ENCODE measurements at regions not wholly inside any gene's neighbourhood (a gene's known extent, or its start where the extent isn't known, plus 50 kb on each side); places are given as distances from the start of the nearest gene placed in this dataset.
A peak's percentile ranks its signal among the peaks of the same experiment; 100 is the strongest.

DNA sequence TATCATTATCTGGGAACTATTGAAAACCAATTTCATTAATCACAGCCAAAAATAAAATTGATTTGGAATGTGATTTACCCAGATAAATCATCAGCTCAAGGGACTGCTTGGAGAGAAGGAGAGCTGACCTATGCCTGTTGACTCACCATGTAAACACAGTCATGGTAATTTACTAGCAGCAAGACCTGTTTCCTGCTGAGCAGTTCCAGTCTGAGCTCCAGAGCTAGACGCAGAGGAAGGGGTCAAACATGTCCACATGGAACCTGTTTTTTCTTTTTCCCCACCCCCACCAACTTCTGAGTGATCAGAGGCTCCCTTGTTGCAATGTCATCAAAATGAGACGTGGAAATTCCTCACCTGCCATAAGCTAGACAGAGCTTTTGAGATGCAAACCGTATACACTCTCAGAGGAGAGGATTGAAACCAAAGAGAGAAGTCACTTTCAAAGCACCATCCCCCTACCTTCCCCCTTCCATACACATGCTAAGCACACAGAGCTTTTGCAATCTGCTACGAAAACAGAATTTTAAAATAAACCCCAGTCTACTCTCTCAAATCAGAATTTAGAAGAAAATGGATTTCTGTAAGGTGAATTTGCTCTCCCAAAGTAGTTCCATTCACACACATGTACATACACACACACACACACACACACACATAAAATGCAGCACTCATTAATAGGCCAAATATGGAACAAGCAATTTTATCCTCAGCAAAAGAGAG is 55.9 kb upstream of the PTGFRN start:
- Histone ChIP-seq H3K9ac (ENCODE audit: low read length) (no peak overlapping the region), H2AK5ac (ENCODE audit: low read length) (no peak overlapping the region), H2BK5ac (ENCODE audit: low read depth, low read length, poor library complexity) (peak overlapping the region; percentile 12), H2AFZ (ENCODE audit: insufficient read depth, low read length, poor library complexity) (no peak overlapping the region), H3K27ac (ENCODE audit: low read depth, low read length) (peak overlapping the region; percentile 97), H3K18ac (ENCODE audit: low read length) (no peak overlapping the region), H3K79me2 (ENCODE audit: control insufficient read depth, insufficient read depth, low read length, poor library complexity) (peaks cover 3% of the 10 kb centered on the region), H3K23ac (ENCODE audit: low read length) (no peak overlapping the region), H3K9me3 (ENCODE audit: insufficient read depth, low read depth, low read length) (no peaks in the 10 kb centered on the region), H2BK120ac (ENCODE audit: insufficient read depth, low read length, poor library complexity) (peak overlapping the region; percentile 68), H3K4me2 (ENCODE audit: low read length) (peak overlapping the region; percentile 33), H4K91ac (ENCODE audit: low read depth, low read length) (no peak overlapping the region), H4K8ac (ENCODE audit: low read depth, low read length) (no peak overlapping the region), H3K4me1 (ENCODE audit: control insufficient read depth in 1 of 2, insufficient read depth in 2 of 2, low read length in 2 of 2) (peaks cover 27 to 39% of the 10 kb centered on the region in 2 experiments), H2BK12ac (ENCODE audit: low read length) (no peak overlapping the region), H3K4me3 (ENCODE audit: low read depth, low read length) (no peak overlapping the region), H3K36me3 (ENCODE audit: control insufficient read depth in 1 of 2, insufficient read depth in 2 of 2, low read length in 2 of 2) (no peaks in the 10 kb centered on the region), H3K14ac (ENCODE audit: low read length) (no peak overlapping the region), H3K4ac (ENCODE audit: low read depth, low read length) (no peak overlapping the region), H4K12ac (ENCODE audit: low read depth, low read length) (no peak overlapping the region), H3K27me3 (ENCODE audit: insufficient read depth, low read length) (no peaks in the 10 kb centered on the region), H3K79me1 (ENCODE audit: low read length) (peaks cover 48% of the 10 kb centered on the region)
- peak; percentile 68 to 74 for DNase-seq
- no CpG with 5 or more reads among the region's 4 CpGs for WGBS (ENCODE audit: extremely low coverage, insufficient coverage, insufficient read length)

DNA sequence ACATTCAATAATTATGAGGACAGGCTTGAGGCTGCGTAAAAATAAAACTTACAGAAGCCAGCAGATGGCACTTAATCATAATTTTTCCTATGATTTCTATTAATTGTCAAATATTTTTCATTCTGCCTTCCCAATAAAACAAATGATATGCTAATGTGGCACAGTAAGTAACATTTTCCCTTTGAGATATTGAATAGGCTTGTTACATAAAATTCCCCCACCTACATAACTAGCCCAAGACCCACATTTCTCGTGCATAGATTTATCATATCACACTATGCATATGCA is 55.4 kb upstream of the PTGFRN start:
- WGBS (ENCODE audit: extremely low coverage, insufficient coverage, insufficient read length): no CpG with 5 or more reads among the region's 2 CpGs
- no peak overlapping the region for H4K12ac ChIP-seq (ENCODE audit: low read depth, low read length)
- H2BK12ac ChIP-seq (ENCODE audit: low read length): peak overlapping the region; percentile 56
- H3K4me3 ChIP-seq (ENCODE audit: low read depth, low read length): no peak overlapping the region
- no peaks in the 10 kb centered on the region for H3K9me3 ChIP-seq (ENCODE audit: insufficient read depth, low read depth, low read length)
- H3K4me1 ChIP-seq (ENCODE audit: control insufficient read depth in 1 of 2, insufficient read depth in 2 of 2, low read length in 2 of 2): peaks cover 29 to 38% of the 10 kb centered on the region in 2 experiments
- H3K79me2 ChIP-seq (ENCODE audit: control insufficient read depth, insufficient read depth, low read length, poor library complexity): peaks cover 3% of the 10 kb centered on the region
- H3K14ac ChIP-seq (ENCODE audit: low read length): no peak overlapping the region
- H2BK5ac ChIP-seq (ENCODE audit: low read depth, low read length, poor library complexity): peak overlapping the region; percentile 97
- no peak for DNase-seq
- H2AK5ac ChIP-seq (ENCODE audit: low read length): no peak overlapping the region
- H3K27me3 ChIP-seq (ENCODE audit: insufficient read depth, low read length): no peaks in the 10 kb centered on the region
- H2AFZ ChIP-seq (ENCODE audit: insufficient read depth, low read length, poor library complexity): no peak overlapping the region
- peak overlapping the region; percentile 97 for H3K27ac ChIP-seq (ENCODE audit: low read depth, low read length)
- H3K79me1 ChIP-seq (ENCODE audit: low read length): peaks cover 49% of the 10 kb centered on the region
- no peak overlapping the region for H4K91ac ChIP-seq (ENCODE audit: low read depth, low read length)
- no peak overlapping the region for H3K23ac ChIP-seq (ENCODE audit: low read length)
- H3K36me3 ChIP-seq (ENCODE audit: control insufficient read depth in 1 of 2, insufficient read depth in 2 of 2, low read length in 2 of 2): no peaks in the 10 kb centered on the region
- H3K18ac ChIP-seq (ENCODE audit: low read length): no peak overlapping the region
- no peak overlapping the region for H4K8ac ChIP-seq (ENCODE audit: low read depth, low read length)
- no peak overlapping the region for H3K9ac ChIP-seq (ENCODE audit: low read length)
- H2BK120ac ChIP-seq (ENCODE audit: insufficient read depth, low read length, poor library complexity): peak overlapping the region; percentile 98
- peak overlapping the region; percentile 50 for H3K4me2 ChIP-seq (ENCODE audit: low read length)
- H3K4ac ChIP-seq (ENCODE audit: low read depth, low read length): no peak overlapping the region

DNA sequence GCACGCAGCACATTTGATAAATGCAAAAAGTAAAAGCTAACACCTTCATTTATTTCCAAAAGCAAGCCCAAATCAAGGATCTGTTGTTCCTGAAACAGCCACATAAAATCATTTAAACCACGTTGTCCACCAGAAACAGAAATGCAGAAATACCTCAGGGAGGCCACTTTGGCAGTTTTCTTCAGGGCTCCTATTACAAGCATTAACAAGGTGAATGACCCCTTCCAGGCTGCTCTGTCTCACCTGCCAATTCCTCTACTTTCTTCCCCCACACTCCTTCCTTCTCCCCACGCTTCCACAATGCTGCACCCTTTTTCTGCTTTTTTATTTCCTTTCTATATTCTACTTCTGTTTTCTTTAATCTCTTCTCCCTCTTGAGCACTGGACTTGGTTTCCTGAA is 55.0 kb upstream of the PTGFRN start:
- no peak for DNase-seq
- Histone ChIP-seq H3K4me3 (ENCODE audit: low read depth, low read length) (no peak overlapping the region), H2BK5ac (ENCODE audit: low read depth, low read length, poor library complexity) (peak overlapping the region; percentile 97), H2AK5ac (ENCODE audit: low read length) (no peak overlapping the region), H3K23ac (ENCODE audit: low read length) (no peak overlapping the region), H3K4me1 (ENCODE audit: control insufficient read depth in 1 of 2, insufficient read depth in 2 of 2, low read length in 2 of 2) (peaks cover 29 to 38% of the 10 kb centered on the region in 2 experiments), H4K12ac (ENCODE audit: low read depth, low read length) (no peak overlapping the region), H3K4ac (ENCODE audit: low read depth, low read length) (no peak overlapping the region), H3K9ac (ENCODE audit: low read length) (no peak overlapping the region), H3K36me3 (ENCODE audit: control insufficient read depth in 1 of 2, insufficient read depth in 2 of 2, low read length in 2 of 2) (no peaks in the 10 kb centered on the region), H4K8ac (ENCODE audit: low read depth, low read length) (no peak overlapping the region), H3K79me2 (ENCODE audit: control insufficient read depth, insufficient read depth, low read length, poor library complexity) (peaks cover 3% of the 10 kb centered on the region), H3K9me3 (ENCODE audit: insufficient read depth, low read depth, low read length) (no peaks in the 10 kb centered on the region), H2BK120ac (ENCODE audit: insufficient read depth, low read length, poor library complexity) (peak overlapping the region; percentile 98), H3K27me3 (ENCODE audit: insufficient read depth, low read length) (no peaks in the 10 kb centered on the region), H4K91ac (ENCODE audit: low read depth, low read length) (peak overlapping the region; percentile 99), H3K79me1 (ENCODE audit: low read length) (peaks cover 51% of the 10 kb centered on the region), H2AFZ (ENCODE audit: insufficient read depth, low read length, poor library complexity) (no peak overlapping the region), H3K4me2 (ENCODE audit: low read length) (peak overlapping the region; percentile 50), H3K18ac (ENCODE audit: low read length) (no peak overlapping the region), H2BK12ac (ENCODE audit: low read length) (peak overlapping the region; percentile 93), H3K14ac (ENCODE audit: low read length) (peak overlapping the region; percentile 88), H3K27ac (ENCODE audit: low read depth, low read length) (peak overlapping the region; percentile 97)
- WGBS (ENCODE audit: extremely low coverage, insufficient coverage, insufficient read length): no CpG with 5 or more reads among the region's 3 CpGs

DNA sequence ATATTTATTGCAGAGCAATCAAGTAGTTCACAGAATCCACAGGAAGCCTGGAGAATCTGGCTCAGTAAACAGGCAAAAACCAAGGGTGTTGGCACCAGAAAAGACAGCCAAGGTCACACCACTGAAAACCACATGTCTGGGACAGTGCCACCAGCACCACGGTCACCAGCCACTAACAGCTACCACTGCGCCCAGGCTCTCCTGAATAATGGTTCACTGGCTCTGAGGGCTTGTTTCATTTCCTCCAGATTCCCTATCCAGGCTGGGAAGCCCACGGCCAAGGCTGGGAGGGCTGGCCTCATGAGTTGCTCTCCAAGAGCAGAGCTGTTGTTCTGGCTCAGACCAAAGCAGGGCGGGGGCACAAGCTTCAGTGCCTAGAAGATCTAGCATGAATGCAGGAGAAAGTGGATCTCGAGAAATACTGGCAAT is 54.5 kb upstream of the PTGFRN start:
- peak overlapping the region; percentile 99 for H4K91ac ChIP-seq (ENCODE audit: low read depth, low read length)
- no peaks in the 10 kb centered on the region for H3K9me3 ChIP-seq (ENCODE audit: insufficient read depth, low read depth, low read length)
- no peak overlapping the region for H3K4me3 ChIP-seq (ENCODE audit: low read depth, low read length)
- H4K12ac ChIP-seq (ENCODE audit: low read depth, low read length): peak overlapping the region; percentile 35
- peak overlapping the region; percentile 88 for H3K14ac ChIP-seq (ENCODE audit: low read length)
- H3K79me1 ChIP-seq (ENCODE audit: low read length): peaks cover 49% of the 10 kb centered on the region
- no peak for DNase-seq
- H3K9ac ChIP-seq (ENCODE audit: low read length): no peak overlapping the region
- peaks cover 3% of the 10 kb centered on the region for H3K79me2 ChIP-seq (ENCODE audit: control insufficient read depth, insufficient read depth, low read length, poor library complexity)
- H3K4ac ChIP-seq (ENCODE audit: low read depth, low read length): peak overlapping the region; percentile 86
- peak overlapping the region; percentile 91 for H3K18ac ChIP-seq (ENCODE audit: low read length)
- no peaks in the 10 kb centered on the region for H3K27me3 ChIP-seq (ENCODE audit: insufficient read depth, low read length)
- peak overlapping the region; percentile 16 for H3K4me2 ChIP-seq (ENCODE audit: low read length)
- peak overlapping the region; percentile 97 for H3K27ac ChIP-seq (ENCODE audit: low read depth, low read length)
- no peaks in the 10 kb centered on the region for H3K36me3 ChIP-seq (ENCODE audit: control insufficient read depth in 1 of 2, insufficient read depth in 2 of 2, low read length in 2 of 2)
- peak overlapping the region; percentile 78 for H4K8ac ChIP-seq (ENCODE audit: low read depth, low read length)
- H2AFZ ChIP-seq (ENCODE audit: insufficient read depth, low read length, poor library complexity): peak overlapping the region; percentile 43
- peak overlapping the region; percentile 93 for H2BK12ac ChIP-seq (ENCODE audit: low read length)
- H2AK5ac ChIP-seq (ENCODE audit: low read length): peak overlapping the region; percentile 99
- no CpG with 5 or more reads among the region's 5 CpGs for WGBS (ENCODE audit: extremely low coverage, insufficient coverage, insufficient read length)
- peak overlapping the region; percentile 97 for H2BK5ac ChIP-seq (ENCODE audit: low read depth, low read length, poor library complexity)
- peak overlapping the region; percentile 98 for H2BK120ac ChIP-seq (ENCODE audit: insufficient read depth, low read length, poor library complexity)
- H3K23ac ChIP-seq (ENCODE audit: low read length): no peak overlapping the region
- H3K4me1 ChIP-seq (ENCODE audit: control insufficient read depth in 1 of 2, insufficient read depth in 2 of 2, low read length in 2 of 2): peaks cover 29 to 37% of the 10 kb centered on the region in 2 experiments
